ENCODE measurements at regions not wholly inside any gene's neighbourhood (a gene's known extent, or its start where the extent isn't known, plus 50 kb on each side); places are given as distances from the start of the nearest gene placed in this dataset.
A peak's percentile ranks its signal among the peaks of the same experiment; 100 is the strongest.

DNA sequence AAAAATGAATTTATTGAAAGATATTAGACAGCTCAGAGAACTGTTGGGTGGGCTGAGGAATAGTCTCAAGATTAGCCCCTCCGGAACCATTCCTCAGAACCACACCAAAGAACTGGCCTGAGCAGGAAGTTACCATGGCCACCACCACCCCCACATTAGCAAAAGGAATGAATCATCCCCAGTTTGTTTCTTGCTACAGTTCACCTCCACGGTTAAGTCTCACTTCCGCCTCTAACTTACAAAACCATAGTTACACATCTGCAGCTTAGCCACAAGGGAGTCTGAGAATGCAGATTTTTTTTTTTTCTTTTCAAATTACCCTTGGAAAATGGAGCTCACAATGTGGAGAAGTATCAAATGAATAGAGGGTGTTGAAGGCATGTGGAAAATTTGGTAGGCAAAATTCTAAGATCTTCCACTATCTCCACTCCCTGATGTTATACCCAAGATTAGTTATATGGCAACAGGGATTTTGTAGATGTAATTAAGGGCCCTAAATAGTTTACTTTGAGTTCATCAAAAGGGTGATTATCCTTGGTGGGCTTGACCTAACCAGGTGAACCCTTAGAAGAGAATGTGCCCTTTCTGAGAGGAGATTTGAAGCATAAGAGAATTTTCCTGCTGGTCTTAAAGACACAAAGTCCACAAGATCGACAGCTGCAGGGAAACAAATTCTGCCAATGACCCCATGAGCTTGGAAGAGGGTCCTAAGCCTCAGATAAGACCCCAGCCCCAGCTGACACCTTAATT lies 129.8 kb upstream of the KRR1 start (continued):
- TF ChIP-seq, protein P1, sequence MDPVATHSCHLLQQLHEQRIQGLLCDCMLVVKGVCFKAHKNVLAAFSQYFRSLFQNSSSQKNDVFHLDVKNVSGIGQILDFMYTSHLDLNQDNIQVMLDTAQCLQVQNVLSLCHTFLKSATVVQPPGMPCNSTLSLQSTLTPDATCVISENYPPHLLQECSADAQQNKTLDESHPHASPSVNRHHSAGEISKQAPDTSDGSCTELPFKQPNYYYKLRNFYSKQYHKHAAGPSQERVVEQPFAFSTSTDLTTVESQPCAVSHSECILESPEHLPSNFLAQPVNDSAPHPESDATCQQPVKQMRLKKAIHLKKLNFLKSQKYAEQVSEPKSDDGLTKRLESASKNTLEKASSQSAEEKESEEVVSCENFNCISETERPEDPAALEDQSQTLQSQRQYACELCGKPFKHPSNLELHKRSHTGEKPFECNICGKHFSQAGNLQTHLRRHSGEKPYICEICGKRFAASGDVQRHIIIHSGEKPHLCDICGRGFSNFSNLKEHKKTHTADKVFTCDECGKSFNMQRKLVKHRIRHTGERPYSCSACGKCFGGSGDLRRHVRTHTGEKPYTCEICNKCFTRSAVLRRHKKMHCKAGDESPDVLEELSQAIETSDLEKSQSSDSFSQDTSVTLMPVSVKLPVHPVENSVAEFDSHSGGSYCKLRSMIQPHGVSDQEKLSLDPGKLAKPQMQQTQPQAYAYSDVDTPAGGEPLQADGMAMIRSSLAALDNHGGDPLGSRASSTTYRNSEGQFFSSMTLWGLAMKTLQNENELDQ (CRISPR knock-in tag; IDR thresholded peaks at IDR 0.05; ENCODE audit: borderline replicate concordance), result no peak
- TF ChIP-seq, protein P2, sequence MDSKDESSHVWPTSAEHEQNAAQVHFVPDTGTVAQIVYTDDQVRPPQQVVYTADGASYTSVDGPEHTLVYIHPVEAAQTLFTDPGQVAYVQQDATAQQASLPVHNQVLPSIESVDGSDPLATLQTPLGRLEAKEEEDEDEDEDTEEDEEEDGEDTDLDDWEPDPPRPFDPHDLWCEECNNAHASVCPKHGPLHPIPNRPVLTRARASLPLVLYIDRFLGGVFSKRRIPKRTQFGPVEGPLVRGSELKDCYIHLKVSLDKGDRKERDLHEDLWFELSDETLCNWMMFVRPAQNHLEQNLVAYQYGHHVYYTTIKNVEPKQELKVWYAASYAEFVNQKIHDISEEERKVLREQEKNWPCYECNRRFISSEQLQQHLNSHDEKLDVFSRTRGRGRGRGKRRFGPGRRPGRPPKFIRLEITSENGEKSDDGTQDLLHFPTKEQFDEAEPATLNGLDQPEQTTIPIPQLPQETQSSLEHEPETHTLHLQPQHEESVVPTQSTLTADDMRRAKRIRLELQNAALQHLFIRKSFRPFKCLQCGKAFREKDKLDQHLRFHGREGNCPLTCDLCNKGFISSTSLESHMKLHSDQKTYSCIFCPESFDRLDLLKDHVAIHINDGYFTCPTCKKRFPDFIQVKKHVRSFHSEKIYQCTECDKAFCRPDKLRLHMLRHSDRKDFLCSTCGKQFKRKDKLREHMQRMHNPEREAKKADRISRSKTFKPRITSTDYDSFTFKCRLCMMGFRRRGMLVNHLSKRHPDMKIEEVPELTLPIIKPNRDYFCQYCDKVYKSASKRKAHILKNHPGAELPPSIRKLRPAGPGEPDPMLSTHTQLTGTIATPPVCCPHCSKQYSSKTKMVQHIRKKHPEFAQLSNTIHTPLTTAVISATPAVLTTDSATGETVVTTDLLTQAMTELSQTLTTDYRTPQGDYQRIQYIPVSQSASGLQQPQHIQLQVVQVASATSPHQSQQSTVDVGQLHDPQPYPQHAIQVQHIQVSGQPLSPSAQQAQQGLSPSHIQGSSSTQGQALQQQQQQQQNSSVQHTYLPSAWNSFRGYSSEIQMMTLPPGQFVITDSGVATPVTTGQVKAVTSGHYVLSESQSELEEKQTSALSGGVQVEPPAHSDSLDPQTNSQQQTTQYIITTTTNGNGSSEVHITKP (IDR thresholded peaks at IDR 0.05; ENCODE audit: partially characterized antibody), result peak; percentile 79
- TF ChIP-seq RCOR1 (IDR thresholded peaks at IDR 0.05; ENCODE audit: borderline replicate concordance in 1 of 2, low read depth in 2 of 2, low read length in 2 of 2), result 0 out of 4 replicates have a peak, but pooled peaks of 1 of the 2 experiments have one; percentile 34
- 0 out of 2 replicates have a peak, but pooled peaks have one; percentile 35 for TF ChIP-seq NFE2 (IDR thresholded peaks at IDR 0.05; ENCODE audit: low read depth)
- no peak for TF ChIP-seq FOXA3 (CRISPR knock-in tag; conservative IDR thresholded peaks at IDR 0.05 in 1 of 2, IDR thresholded peaks at IDR 0.05 in 1 of 2)
- peak in 1 of 2 experiments; percentile 48; a peak in 1 of 4 replicates for TF ChIP-seq TRIM24 (IDR thresholded peaks at IDR 0.05)
- peak; percentile 89 for TF ChIP-seq ZNF134 (CRISPR knock-in tag; conservative IDR thresholded peaks at IDR 0.05)
- TF ChIP-seq GABPB1 (CRISPR knock-in tag; IDR thresholded peaks at IDR 0.05), result 0 out of 2 replicates have a peak, but pooled peaks have one; percentile 26
- TF ChIP-seq ELF1 (tag; IDR thresholded peaks at IDR 0.05), result peak; percentile 48
- no peak for TF ChIP-seq PYGO2 (tag; IDR thresholded peaks at IDR 0.05)
- TF ChIP-seq, protein P3, sequence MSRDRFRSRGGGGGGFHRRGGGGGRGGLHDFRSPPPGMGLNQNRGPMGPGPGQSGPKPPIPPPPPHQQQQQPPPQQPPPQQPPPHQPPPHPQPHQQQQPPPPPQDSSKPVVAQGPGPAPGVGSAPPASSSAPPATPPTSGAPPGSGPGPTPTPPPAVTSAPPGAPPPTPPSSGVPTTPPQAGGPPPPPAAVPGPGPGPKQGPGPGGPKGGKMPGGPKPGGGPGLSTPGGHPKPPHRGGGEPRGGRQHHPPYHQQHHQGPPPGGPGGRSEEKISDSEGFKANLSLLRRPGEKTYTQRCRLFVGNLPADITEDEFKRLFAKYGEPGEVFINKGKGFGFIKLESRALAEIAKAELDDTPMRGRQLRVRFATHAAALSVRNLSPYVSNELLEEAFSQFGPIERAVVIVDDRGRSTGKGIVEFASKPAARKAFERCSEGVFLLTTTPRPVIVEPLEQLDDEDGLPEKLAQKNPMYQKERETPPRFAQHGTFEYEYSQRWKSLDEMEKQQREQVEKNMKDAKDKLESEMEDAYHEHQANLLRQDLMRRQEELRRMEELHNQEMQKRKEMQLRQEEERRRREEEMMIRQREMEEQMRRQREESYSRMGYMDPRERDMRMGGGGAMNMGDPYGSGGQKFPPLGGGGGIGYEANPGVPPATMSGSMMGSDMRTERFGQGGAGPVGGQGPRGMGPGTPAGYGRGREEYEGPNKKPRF (IDR thresholded peaks at IDR 0.05; ENCODE audit: low read depth, low read length), result no peak
- TF ChIP-seq KLF16 (IDR thresholded peaks at IDR 0.05), result peak; percentile 49; the same call in 1 of the 2 replicates
- TF ChIP-seq, protein P4, sequence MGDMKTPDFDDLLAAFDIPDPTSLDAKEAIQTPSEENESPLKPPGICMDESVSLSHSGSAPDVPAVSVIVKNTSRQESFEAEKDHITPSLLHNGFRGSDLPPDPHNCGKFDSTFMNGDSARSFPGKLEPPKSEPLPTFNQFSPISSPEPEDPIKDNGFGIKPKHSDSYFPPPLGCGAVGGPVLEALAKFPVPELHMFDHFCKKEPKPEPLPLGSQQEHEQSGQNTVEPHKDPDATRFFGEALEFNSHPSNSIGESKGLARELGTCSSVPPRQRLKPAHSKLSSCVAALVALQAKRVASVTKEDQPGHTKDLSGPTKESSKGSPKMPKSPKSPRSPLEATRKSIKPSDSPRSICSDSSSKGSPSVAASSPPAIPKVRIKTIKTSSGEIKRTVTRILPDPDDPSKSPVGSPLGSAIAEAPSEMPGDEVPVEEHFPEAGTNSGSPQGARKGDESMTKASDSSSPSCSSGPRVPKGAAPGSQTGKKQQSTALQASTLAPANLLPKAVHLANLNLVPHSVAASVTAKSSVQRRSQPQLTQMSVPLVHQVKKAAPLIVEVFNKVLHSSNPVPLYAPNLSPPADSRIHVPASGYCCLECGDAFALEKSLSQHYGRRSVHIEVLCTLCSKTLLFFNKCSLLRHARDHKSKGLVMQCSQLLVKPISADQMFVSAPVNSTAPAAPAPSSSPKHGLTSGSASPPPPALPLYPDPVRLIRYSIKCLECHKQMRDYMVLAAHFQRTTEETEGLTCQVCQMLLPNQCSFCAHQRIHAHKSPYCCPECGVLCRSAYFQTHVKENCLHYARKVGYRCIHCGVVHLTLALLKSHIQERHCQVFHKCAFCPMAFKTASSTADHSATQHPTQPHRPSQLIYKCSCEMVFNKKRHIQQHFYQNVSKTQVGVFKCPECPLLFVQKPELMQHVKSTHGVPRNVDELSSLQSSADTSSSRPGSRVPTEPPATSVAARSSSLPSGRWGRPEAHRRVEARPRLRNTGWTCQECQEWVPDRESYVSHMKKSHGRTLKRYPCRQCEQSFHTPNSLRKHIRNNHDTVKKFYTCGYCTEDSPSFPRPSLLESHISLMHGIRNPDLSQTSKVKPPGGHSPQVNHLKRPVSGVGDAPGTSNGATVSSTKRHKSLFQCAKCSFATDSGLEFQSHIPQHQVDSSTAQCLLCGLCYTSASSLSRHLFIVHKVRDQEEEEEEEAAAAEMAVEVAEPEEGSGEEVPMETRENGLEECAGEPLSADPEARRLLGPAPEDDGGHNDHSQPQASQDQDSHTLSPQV (IDR thresholded peaks at IDR 0.05), result peak; percentile 12; the same call in 1 of the 2 replicates
- no peak for TF ChIP-seq KDM5B (IDR thresholded peaks at IDR 0.05; ENCODE audit: insufficient replicate concordance, low read depth, low read length)
